DOHH2 (cell line): ENCODE measurements at regions not wholly inside any gene's neighbourhood (a gene's known extent, or its start where the extent isn't known, plus 50 kb on each side); places are given as distances from the start of the nearest gene placed in this dataset.

ENCODE experiments used
- EZH2phosphoT487 ChIP-seq: fragments of 200-600 bp; sonication (generic); IDR thresholded peaks from 2 replicates; pipeline ENCODE4 v1.6.1; 2017; ENCODE audit warnings: borderline replicate concordance, mild to moderate bottlenecking, antibody characterized with exemption, low read length, moderate library complexity, mixed read lengths
- TF ChIP-seq, protein P1 (sequence below): fragments of 200-600 bp; sonication (generic); IDR thresholded peaks from one replicate; pipeline ENCODE4 v1.5.1; 2014; ENCODE audit warnings: antibody characterized with exemption, mild to moderate bottlenecking, low read depth, low read length; ENCODE audit not compliant: poor library complexity, severe bottlenecking

DNA sequence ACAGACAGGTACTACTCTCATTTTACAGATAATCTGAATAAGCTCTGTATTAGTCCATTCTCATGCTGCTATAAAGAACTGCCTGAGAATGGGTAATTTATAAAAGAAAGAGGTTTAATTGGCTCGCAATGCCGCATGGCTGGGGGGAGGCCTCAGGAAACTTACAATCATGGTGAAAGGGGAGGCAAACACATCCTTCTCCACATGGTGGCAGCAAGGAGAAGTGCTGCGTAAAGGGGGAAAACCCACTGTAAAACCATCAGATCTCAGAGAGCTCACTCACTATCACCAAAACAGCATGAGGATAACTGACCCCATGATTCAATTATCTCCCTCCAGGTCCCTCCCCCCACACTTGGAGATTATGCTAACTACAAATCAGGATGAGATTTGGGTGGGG lies 254.4 kb downstream of the KCNE4 start:
- TF ChIP-seq, protein P1, sequence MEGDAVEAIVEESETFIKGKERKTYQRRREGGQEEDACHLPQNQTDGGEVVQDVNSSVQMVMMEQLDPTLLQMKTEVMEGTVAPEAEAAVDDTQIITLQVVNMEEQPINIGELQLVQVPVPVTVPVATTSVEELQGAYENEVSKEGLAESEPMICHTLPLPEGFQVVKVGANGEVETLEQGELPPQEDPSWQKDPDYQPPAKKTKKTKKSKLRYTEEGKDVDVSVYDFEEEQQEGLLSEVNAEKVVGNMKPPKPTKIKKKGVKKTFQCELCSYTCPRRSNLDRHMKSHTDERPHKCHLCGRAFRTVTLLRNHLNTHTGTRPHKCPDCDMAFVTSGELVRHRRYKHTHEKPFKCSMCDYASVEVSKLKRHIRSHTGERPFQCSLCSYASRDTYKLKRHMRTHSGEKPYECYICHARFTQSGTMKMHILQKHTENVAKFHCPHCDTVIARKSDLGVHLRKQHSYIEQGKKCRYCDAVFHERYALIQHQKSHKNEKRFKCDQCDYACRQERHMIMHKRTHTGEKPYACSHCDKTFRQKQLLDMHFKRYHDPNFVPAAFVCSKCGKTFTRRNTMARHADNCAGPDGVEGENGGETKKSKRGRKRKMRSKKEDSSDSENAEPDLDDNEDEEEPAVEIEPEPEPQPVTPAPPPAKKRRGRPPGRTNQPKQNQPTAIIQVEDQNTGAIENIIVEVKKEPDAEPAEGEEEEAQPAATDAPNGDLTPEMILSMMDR: peak; percentile 24
- TF ChIP-seq EZH2phosphoT487: no peak
